H9 (cell line): ENCODE measurements at regions not wholly inside any gene's neighbourhood (a gene's known extent, or its start where the extent isn't known, plus 50 kb on each side); places are given as distances from the start of the nearest gene placed in this dataset.

ENCODE experiments used
- DNase-seq: peaks from one replicate; pipeline ENCODE4 v3.0.0-alpha.2; 2017
- H2AFZ ChIP-seq: one replicate; pipeline ENCODE4 v1.6.1; 2013; ENCODE audit warnings: mild to moderate bottlenecking, low read length, control low read depth, moderate library complexity
- H2AK5ac ChIP-seq: 2 replicates; pipeline ENCODE4 v1.6.1; 2013; ENCODE audit warnings: low read length, control low read depth, mixed read lengths; ENCODE audit not compliant: insufficient read length
- H2BK120ac ChIP-seq: one replicate; pipeline ENCODE4 v1.6.1; 2013; ENCODE audit warnings: low read depth, mild to moderate bottlenecking, low read length, control low read depth, inconsistent platforms; ENCODE audit not compliant: poor library complexity, severe bottlenecking
- H2BK12ac ChIP-seq: 2 replicates; pipeline ENCODE4 v1.6.1; 2013; ENCODE audit warnings: low read length, control low read depth, mixed read lengths, low read depth; ENCODE audit not compliant: insufficient read length
- H2BK15ac ChIP-seq: 2 replicates; pipeline ENCODE4 v1.6.1; 2013; ENCODE audit warnings: low read depth, low read length, control low read depth
- H2BK20ac ChIP-seq: one replicate; pipeline ENCODE4 v1.6.1; 2013; ENCODE audit warnings: low read depth, mild to moderate bottlenecking, low read length, control low read depth, inconsistent platforms; ENCODE audit not compliant: poor library complexity, severe bottlenecking
- H2BK5ac ChIP-seq: 2 replicates; pipeline ENCODE4 v1.6.1; 2013; ENCODE audit warnings: low read length, control low read depth, mixed read lengths; ENCODE audit not compliant: insufficient read length
- H3K14ac ChIP-seq: 2 replicates; pipeline ENCODE4 v1.6.1; 2013; ENCODE audit warnings: low read length, control low read depth; ENCODE audit not compliant: insufficient read depth
- H3K18ac ChIP-seq: 2 replicates; pipeline ENCODE4 v1.6.1; 2013; ENCODE audit warnings: low read depth, mild to moderate bottlenecking, mixed read lengths, low read length, control low read depth; ENCODE audit not compliant: insufficient read length
- H3K23ac ChIP-seq: 2 replicates; pipeline ENCODE4 v1.6.1; 2013; ENCODE audit warnings: low read length, control low read depth, mixed read lengths, low read depth; ENCODE audit not compliant: insufficient read length
- H3K23me2 ChIP-seq: 2 replicates; pipeline ENCODE4 v1.6.1; 2013; ENCODE audit warnings: low read depth, mild to moderate bottlenecking, mixed read lengths, low read length, control low read depth; ENCODE audit not compliant: insufficient read length, poor library complexity, severe bottlenecking
- H3K27ac ChIP-seq: 2 replicates; pipeline ENCODE4 v1.5.1; 2013; ENCODE audit warnings: low read length, control low read depth, mixed read lengths, low read depth; ENCODE audit not compliant: insufficient read length
- H3K27me3 ChIP-seq: 2 replicates; pipeline ENCODE4 v1.6.1; 2013; ENCODE audit warnings: low read length, control low read depth, inconsistent platforms; ENCODE audit not compliant: insufficient read depth
- H3K4ac ChIP-seq: 2 replicates; pipeline ENCODE4 v1.6.1; 2013; ENCODE audit warnings: low read depth, mild to moderate bottlenecking, control low read depth, inconsistent platforms, low read length, moderate library complexity
- H3K4me1 ChIP-seq: 2 replicates; pipeline ENCODE4 v1.6.1; 2013; ENCODE audit warnings: low read length, control low read depth, inconsistent platforms; ENCODE audit not compliant: insufficient read depth
- H3K4me2 ChIP-seq: 2 replicates; pipeline ENCODE4 v1.6.1; 2013; ENCODE audit warnings: low read length, control low read depth, mixed read lengths; ENCODE audit not compliant: insufficient read length, insufficient read depth
- H3K56ac ChIP-seq: 2 replicates; pipeline ENCODE4 v1.6.1; 2013; ENCODE audit warnings: low read depth, mild to moderate bottlenecking, mixed read lengths, low read length, control low read depth; ENCODE audit not compliant: insufficient read length
- H3K79me1 ChIP-seq: 2 replicates; pipeline ENCODE4 v1.6.1; 2013; ENCODE audit warnings: low read depth, mild to moderate bottlenecking, moderate library complexity, low read length, control low read depth, inconsistent platforms; ENCODE audit not compliant: insufficient read depth, poor library complexity, severe bottlenecking
- H3K79me2 ChIP-seq: 2 replicates; pipeline ENCODE4 v1.6.1; 2013; ENCODE audit warnings: low read length, control low read depth, inconsistent platforms; ENCODE audit not compliant: insufficient read depth
- H3K9ac ChIP-seq: 2 replicates; pipeline ENCODE4 v1.6.1; 2013; ENCODE audit warnings: low read length, control low read depth, mixed read lengths; ENCODE audit not compliant: insufficient read length; ENCODE audit errors: extremely low read depth
- H3K9me3 ChIP-seq: one replicate; pipeline ENCODE4 v1.6.1; 2013; ENCODE audit warnings: low read depth, low read length, inconsistent platforms; ENCODE audit not compliant: control insufficient read depth
- H3T11ph ChIP-seq: one replicate; pipeline ENCODE4 v1.6.1; 2013; ENCODE audit warnings: mild to moderate bottlenecking, low read length, control low read depth, inconsistent platforms
- H4K20me1 ChIP-seq: one replicate; pipeline ENCODE4 v1.6.1; 2013; ENCODE audit not compliant: control insufficient read depth, insufficient read length, insufficient read depth
- H4K5ac ChIP-seq: 2 replicates; pipeline ENCODE4 v1.6.1; 2013; ENCODE audit warnings: low read depth, mild to moderate bottlenecking, mixed read lengths, low read length, control low read depth; ENCODE audit not compliant: insufficient read length
- H4K8ac ChIP-seq: replicated peaks from 2 replicates; pipeline ENCODE4 v1.6.1; 2013; ENCODE audit warnings: low read length, control low read depth, mixed read lengths, low read depth; ENCODE audit not compliant: insufficient read length
- H4K91ac ChIP-seq: 2 replicates; pipeline ENCODE4 v1.6.1; 2013; ENCODE audit warnings: low read depth, mild to moderate bottlenecking, moderate library complexity, mixed read lengths, low read length, control low read depth; ENCODE audit not compliant: insufficient read length
- H3K27ac Mint-ChIP-seq, 3 experiments: 2 replicates in 2 of 3; 3 replicates in 1 of 3; pipeline ENCODE4 v1.8.0; 2020 to 2021; ENCODE audit warnings: mixed read lengths in 3 of 3, mild to moderate bottlenecking in 1 of 3, moderate library complexity in 1 of 3
- H3K27me3 Mint-ChIP-seq: 2 replicates; pipeline ENCODE4 v1.8.0; 2021; ENCODE audit warnings: low read depth, mild to moderate bottlenecking, moderate library complexity, mixed read lengths
- H3K36me3 Mint-ChIP-seq, 3 experiments: 2 replicates in 2 of 3; 3 replicates in 1 of 3; pipeline ENCODE4 v1.8.0; 2020 to 2021; ENCODE audit warnings: low read depth in 3 of 3, mixed read lengths in 3 of 3; ENCODE audit not compliant: insufficient read depth in 1 of 3
- H3K4me1 Mint-ChIP-seq, 2 experiments: 2 replicates each; pipeline ENCODE4 v1.8.0; 2020; ENCODE audit warnings: mixed read lengths in 2 of 2
- H3K4me3 Mint-ChIP-seq, 2 experiments: 2 replicates in 1 of 2; 3 replicates in 1 of 2; pipeline ENCODE4 v1.8.0; 2020 to 2021; ENCODE audit warnings: mild to moderate bottlenecking in 2 of 2, mixed read lengths in 2 of 2, moderate library complexity in 1 of 2
- H3K9me3 Mint-ChIP-seq, 2 experiments: 2 replicates in 1 of 2; 3 replicates in 1 of 2; pipeline ENCODE4 v1.8.0; 2020; ENCODE audit warnings: mild to moderate bottlenecking in 2 of 2, mixed read lengths in 2 of 2, moderate library complexity in 1 of 2
- WGBS: extraction: QIAGEN DNeasy Blood & Tissue Kit; methylation state at CpG from one replicate; pipeline ENCODE4 v1.1.7; 2013; ENCODE audit warnings: missing lambda C conversion rate, low lambda C conversion rate, mixed read lengths; ENCODE audit not compliant: insufficient read length; ENCODE audit errors: extremely low coverage; 5-methylcytosine and 5-hydroxymethylcytosine counted together
- TF ChIP-seq, protein P1 (sequence below): fragments of 200-600 bp; sonication (generic); conservative IDR thresholded peaks from 3 replicates; pipeline ENCODE4 v1.8.0; 2021; ENCODE audit warnings: antibody characterized with exemption, mild to moderate bottlenecking

DNA sequence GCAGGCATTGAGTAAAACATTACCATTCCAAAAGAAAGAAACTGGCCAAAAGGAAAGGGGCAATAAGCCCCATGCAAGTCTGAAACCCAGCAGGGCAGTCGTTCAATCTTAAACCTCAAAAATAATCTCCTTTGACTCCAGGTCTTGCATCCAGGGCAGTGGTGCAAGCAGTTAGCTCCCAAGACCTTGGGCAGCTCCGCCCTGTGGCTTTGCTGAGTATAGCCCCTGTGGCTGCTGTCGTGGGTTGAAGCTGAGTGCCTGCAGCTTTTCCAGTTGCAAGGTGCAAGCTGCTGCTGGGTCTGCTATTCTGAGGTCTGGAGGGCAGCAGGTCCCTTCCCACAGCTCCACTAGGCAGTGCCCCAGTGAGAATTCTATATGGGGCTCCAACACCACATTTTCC, 580.1 kb upstream of the AUTS2 start:
- TF ChIP-seq, protein P1, sequence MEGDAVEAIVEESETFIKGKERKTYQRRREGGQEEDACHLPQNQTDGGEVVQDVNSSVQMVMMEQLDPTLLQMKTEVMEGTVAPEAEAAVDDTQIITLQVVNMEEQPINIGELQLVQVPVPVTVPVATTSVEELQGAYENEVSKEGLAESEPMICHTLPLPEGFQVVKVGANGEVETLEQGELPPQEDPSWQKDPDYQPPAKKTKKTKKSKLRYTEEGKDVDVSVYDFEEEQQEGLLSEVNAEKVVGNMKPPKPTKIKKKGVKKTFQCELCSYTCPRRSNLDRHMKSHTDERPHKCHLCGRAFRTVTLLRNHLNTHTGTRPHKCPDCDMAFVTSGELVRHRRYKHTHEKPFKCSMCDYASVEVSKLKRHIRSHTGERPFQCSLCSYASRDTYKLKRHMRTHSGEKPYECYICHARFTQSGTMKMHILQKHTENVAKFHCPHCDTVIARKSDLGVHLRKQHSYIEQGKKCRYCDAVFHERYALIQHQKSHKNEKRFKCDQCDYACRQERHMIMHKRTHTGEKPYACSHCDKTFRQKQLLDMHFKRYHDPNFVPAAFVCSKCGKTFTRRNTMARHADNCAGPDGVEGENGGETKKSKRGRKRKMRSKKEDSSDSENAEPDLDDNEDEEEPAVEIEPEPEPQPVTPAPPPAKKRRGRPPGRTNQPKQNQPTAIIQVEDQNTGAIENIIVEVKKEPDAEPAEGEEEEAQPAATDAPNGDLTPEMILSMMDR: peak; percentile 76
- Histone ChIP-seq H3K4me2 (no peak overlapping the region), H3K79me2 (no peaks in the 10 kb centered on the region), H3K27me3 (no peaks in the 10 kb centered on the region), H3K56ac (no peak overlapping the region), H2AK5ac (no peak overlapping the region), H2BK120ac (no peak overlapping the region), H3K9ac (no peak overlapping the region), H4K20me1 (no peaks in the 10 kb centered on the region), H3K4ac (no peak overlapping the region), H3K4me1 (no peaks in the 10 kb centered on the region), H3K27ac (no peak overlapping the region), H2BK5ac (no peak overlapping the region), H3K18ac (no peak overlapping the region), H4K8ac (no peak overlapping the region), H3T11ph (no peak overlapping the region), H2BK15ac (no peak overlapping the region), H2AFZ (no peak overlapping the region), H3K9me3 (peaks cover 9% of the 10 kb centered on the region), H2BK20ac (no peak overlapping the region), H2BK12ac (no peak overlapping the region), H3K23ac (no peak overlapping the region), H4K5ac (no peak overlapping the region), H3K79me1 (no peaks in the 10 kb centered on the region), H4K91ac (no peak overlapping the region), H3K23me2 (no peaks in the 10 kb centered on the region), H3K14ac (no peak overlapping the region)
- Mint-ChIP-seq H3K9me3 (peaks cover 21 to 27% of the 10 kb centered on the region in 2 experiments), H3K4me3 (no peak overlapping the region), H3K4me1 (peaks cover 8 to 9% of the 10 kb centered on the region in 2 experiments; a peak in 3 of 4 replicates), H3K36me3 (peaks cover 5 to 17% (median 13%) of the 10 kb centered on the region in 3 experiments; a peak in 6 of 7 replicates), H3K27ac (no peak overlapping the region), H3K27me3 (peaks cover 4% of the 10 kb centered on the region; the same call in 1 of the 2 replicates)
- no CpG with 5 or more reads among the region's 3 CpGs for WGBS
- DNase-seq: peak; percentile 73
